Ascending aorta (tissue), 2 donors: ENCODE measurements at regions not wholly inside any gene's neighbourhood (a gene's known extent, or its start where the extent isn't known, plus 50 kb on each side); places are given as distances from the start of the nearest gene placed in this dataset.

ENCODE experiments used
- DNase-seq, 2 donors: peaks; one replicate each; pipeline ENCODE4 v3.0.0-alpha.2; 2019; ENCODE audit warnings: low spot score in 2 of 2
- H3K27ac ChIP-seq, 2 donors: fragments of 200-600 bp; sonication (generic); one replicate each; pipeline ENCODE4 v1.5.1; 2016 to 2017; ENCODE audit warnings: mild to moderate bottlenecking in 1 of 2
- H3K27me3 ChIP-seq: fragments of 200-600 bp; sonication (generic); one replicate; pipeline ENCODE4 v1.5.1; 2017
- H3K36me3 ChIP-seq, 2 donors: fragments of 200-600 bp; sonication (generic); one replicate each; pipeline ENCODE4 v1.5.1; 2016
- H3K4me1 ChIP-seq, 2 donors: fragments of 200-600 bp; sonication (generic); one replicate each; pipeline ENCODE4 v1.5.1; 2016 to 2017; ENCODE audit warnings: mild to moderate bottlenecking in 1 of 2
- H3K4me3 ChIP-seq, 2 donors: fragments of 200-600 bp; sonication (generic); one replicate each; pipeline ENCODE4 v1.5.1; 2016 to 2017; ENCODE audit warnings: mild to moderate bottlenecking in 1 of 2
- H3K9me3 ChIP-seq, 2 donors: fragments of 200-600 bp; sonication (generic); one replicate each; pipeline ENCODE4 v1.5.1; 2016
- intact Hi-C: fragments of 100-400 bp; cut with DNase I; formaldehyde crosslinking; loops from one replicate; pipeline ENCODE4 v1.15.1; 2023
- TF ChIP-seq, protein P1 (sequence below), 3 experiments: fragments of 200-600 bp in 2 of 3; fragments of 450-650 bp in 1 of 3; sonication (generic) in 2 of 3; IDR thresholded peaks; one replicate each; pipeline ENCODE4 v1.5.1; 2016 to 2019; ENCODE audit warnings: antibody characterized with exemption in 3 of 3, mild to moderate bottlenecking in 1 of 3, moderate library complexity in 1 of 3

GRCh38 chr18:78790511-78790910 lies 189.1 kb upstream of the SALL3 start:
- intact Hi-C loops: no loop called here

DNA sequence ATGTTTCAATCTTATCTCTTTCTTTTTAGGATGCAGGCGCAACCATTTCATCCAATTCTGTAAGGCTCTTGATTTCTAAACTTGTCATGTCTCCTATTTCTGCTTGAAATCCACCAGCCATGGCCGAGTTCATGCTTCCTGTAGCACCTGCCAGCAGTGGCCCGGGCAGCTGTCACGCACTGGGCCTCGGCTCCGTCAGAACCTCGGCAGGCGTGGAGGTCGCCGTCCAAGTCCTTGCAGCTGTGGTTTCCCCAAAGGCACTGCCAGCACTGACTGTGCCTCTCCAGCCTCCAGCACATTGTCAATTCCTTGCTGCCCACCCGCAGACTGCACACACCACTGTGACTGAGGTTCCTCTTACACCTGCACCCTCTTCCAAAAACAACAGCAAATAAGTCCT lies 188.7 kb upstream of the SALL3 start:
- Histone ChIP-seq H3K4me3 (no peak overlapping the region), H3K9me3 (no peaks in the 10 kb centered on the region), H3K4me1 (peaks cover 0 to 3% of the 10 kb centered on the region in 2 donors), H3K36me3 (no peaks in the 10 kb centered on the region), H3K27me3 (no peaks in the 10 kb centered on the region), H3K27ac (no peak overlapping the region)
- TF ChIP-seq, protein P1, sequence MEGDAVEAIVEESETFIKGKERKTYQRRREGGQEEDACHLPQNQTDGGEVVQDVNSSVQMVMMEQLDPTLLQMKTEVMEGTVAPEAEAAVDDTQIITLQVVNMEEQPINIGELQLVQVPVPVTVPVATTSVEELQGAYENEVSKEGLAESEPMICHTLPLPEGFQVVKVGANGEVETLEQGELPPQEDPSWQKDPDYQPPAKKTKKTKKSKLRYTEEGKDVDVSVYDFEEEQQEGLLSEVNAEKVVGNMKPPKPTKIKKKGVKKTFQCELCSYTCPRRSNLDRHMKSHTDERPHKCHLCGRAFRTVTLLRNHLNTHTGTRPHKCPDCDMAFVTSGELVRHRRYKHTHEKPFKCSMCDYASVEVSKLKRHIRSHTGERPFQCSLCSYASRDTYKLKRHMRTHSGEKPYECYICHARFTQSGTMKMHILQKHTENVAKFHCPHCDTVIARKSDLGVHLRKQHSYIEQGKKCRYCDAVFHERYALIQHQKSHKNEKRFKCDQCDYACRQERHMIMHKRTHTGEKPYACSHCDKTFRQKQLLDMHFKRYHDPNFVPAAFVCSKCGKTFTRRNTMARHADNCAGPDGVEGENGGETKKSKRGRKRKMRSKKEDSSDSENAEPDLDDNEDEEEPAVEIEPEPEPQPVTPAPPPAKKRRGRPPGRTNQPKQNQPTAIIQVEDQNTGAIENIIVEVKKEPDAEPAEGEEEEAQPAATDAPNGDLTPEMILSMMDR (IDR thresholded peaks at IDR 0.05): no peak
- DNase-seq: no peak
- intact Hi-C loops: no loop called here

More at GRCh38 chr18:78790511-78790910, 189.1 kb upstream of the SALL3 start:
- Histone ChIP-seq H3K27me3 (no peaks in the 10 kb centered on the region), H3K9me3 (no peaks in the 10 kb centered on the region), H3K4me1 (peaks cover 0 to 3% of the 10 kb centered on the region in 2 donors), H3K4me3 (no peak overlapping the region), H3K27ac (no peak overlapping the region), H3K36me3 (no peaks in the 10 kb centered on the region)
- TF ChIP-seq, protein P1 (IDR thresholded peaks at IDR 0.05): no peak
- DNase-seq: no peak

DNA sequence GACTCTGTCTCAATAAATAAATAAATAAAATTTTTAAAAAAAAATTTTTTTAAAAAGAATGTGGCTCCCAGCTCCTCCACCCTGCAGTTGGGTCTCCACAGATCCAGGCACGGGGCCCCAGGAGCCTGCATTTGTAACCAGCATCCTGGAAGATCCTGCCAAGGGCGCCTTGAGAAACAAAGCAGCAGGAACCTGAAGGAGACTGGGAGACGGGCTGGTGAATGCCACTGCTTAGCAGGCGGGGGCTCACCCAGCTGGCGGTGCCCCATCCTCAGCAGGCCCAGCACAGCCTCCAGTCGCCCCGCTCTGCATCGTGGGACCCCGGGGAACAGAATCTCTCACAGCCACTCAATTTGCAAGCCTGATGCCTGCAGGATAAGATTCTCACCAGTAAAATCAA lies 187.5 kb upstream of the SALL3 start:
- no peaks in the 10 kb centered on the region for H3K9me3 ChIP-seq
- no peak overlapping the region for H3K27ac ChIP-seq
- TF ChIP-seq, protein P1 (IDR thresholded peaks at IDR 0.05): no peak
- peaks cover 0 to 3% of the 10 kb centered on the region in 2 donors for H3K4me1 ChIP-seq
- no peaks in the 10 kb centered on the region for H3K27me3 ChIP-seq
- no peaks in the 10 kb centered on the region for H3K36me3 ChIP-seq
- intact Hi-C loops: no loop called here
- DNase-seq: no peak
- no peak overlapping the region for H3K4me3 ChIP-seq

- H3K27ac ChIP-seq: no peak overlapping the region
- no peak for DNase-seq
- H3K4me3 ChIP-seq: no peak overlapping the region
- H3K9me3 ChIP-seq: no peaks in the 10 kb centered on the region
- peaks cover 0 to 3% of the 10 kb centered on the region in 2 donors for H3K4me1 ChIP-seq
- H3K36me3 ChIP-seq: no peaks in the 10 kb centered on the region
- no peaks in the 10 kb centered on the region for H3K27me3 ChIP-seq
- intact Hi-C loops: no loop called here
- TF ChIP-seq, protein P1 (IDR thresholded peaks at IDR 0.05): no peak
Measured at GRCh38 chr18:78792736-78793135, 186.9 kb upstream of the SALL3 start.

DNA sequence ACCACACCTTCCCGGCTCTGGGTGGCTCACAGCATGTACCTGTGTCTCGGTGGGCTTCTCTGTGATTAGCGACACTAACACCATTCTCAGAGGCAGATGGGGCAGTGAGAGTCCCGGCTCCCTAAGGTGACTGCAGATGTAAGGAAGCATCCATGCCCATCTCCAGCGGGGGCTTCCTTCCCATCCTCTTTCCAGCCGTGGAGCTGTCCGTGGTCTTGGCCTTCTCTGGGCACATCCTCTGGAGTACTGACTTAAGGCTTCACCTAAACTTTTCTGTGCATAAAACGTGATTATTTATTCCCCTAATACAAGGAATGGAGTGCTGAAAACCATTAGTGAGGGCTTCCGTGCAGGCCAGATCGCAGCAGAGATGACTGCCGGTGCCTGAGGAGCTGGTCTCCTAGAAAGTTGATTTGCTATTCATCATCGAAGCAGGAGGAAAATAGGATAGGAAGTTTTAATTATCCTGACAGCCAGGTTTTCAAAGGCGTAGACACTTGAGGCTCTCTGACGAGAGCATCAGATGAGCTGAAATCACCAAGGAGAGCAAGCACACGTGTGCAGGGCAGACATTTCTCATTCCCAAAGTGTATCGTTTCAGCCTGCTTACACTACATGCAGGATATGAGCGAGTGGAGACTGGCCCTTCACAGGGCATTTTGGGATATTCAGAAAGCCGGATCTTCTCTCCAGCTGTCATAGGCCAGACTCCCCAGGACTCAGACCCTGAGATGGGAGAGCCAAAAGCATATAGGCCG lies 186.1 kb upstream of the SALL3 start:
- no peak for DNase-seq

More for the DNA sequence above, 186.1 kb upstream of the SALL3 start:
- Histone ChIP-seq H3K4me1 (peaks cover 0 to 3% of the 10 kb centered on the region in 2 donors), H3K4me3 (no peak overlapping the region), H3K27ac (no peak overlapping the region), H3K27me3 (no peaks in the 10 kb centered on the region), H3K36me3 (no peaks in the 10 kb centered on the region), H3K9me3 (no peaks in the 10 kb centered on the region)
- intact Hi-C loops: no loop called here
- TF ChIP-seq, protein P1 (IDR thresholded peaks at IDR 0.05): no peak
